Esophagus squamous epithelium (tissue), 4 donors: ENCODE measurements at regions not wholly inside any gene's neighbourhood (a gene's known extent, or its start where the extent isn't known, plus 50 kb on each side); places are given as distances from the start of the nearest gene placed in this dataset.

Experiments used
- CTCF ChIP-seq, 6 experiments: fragments of 450-650 bp in 4 of 6; fragments of 200-600 bp in 2 of 6; sonication (generic) in 2 of 6; IDR thresholded peaks; one replicate each; pipeline ENCODE4 v1.5.1; 2016 to 2019; ENCODE audit warnings: antibody characterized with exemption in 6 of 6, mild to moderate bottlenecking in 4 of 6, moderate library complexity in 4 of 6
- POLR2A ChIP-seq, 4 donors: fragments of 450-650 bp; IDR thresholded peaks; one replicate each; pipeline ENCODE4 v1.6.1; 2017; ENCODE audit warnings: antibody characterized with exemption in 4 of 4, mild to moderate bottlenecking in 4 of 4, moderate library complexity in 3 of 4

- no peak for TF ChIP-seq POLR2A (IDR thresholded peaks at IDR 0.05)
- no peak for TF ChIP-seq CTCF (IDR thresholded peaks at IDR 0.05)
Observed at GRCh38 chr9:120319452-120319851, 260.5 kb downstream of the CDK5RAP2 start.
